GM06990 (cell line): ENCODE measurements at regions not wholly inside any gene's neighbourhood (a gene's known extent, or its start where the extent isn't known, plus 50 kb on each side); places are given as distances from the start of the nearest gene placed in this dataset.

Source experiments
- DNase-seq: peaks from one replicate; pipeline ENCODE4 v3.0.0-alpha.2; 2011; ENCODE audit not compliant: insufficient read length; ENCODE audit errors: extremely low read depth
- H3K27me3 ChIP-seq: replicated peaks from 2 replicates; pipeline ENCODE4 v1.6.0; 2011; ENCODE audit warnings: low read length; ENCODE audit not compliant: control insufficient read depth, insufficient read depth
- H3K36me3 ChIP-seq: 2 replicates; pipeline ENCODE4 v1.5.1; 2011; ENCODE audit warnings: low read length; ENCODE audit not compliant: control insufficient read depth, insufficient read depth
- H3K4me3 ChIP-seq: replicated peaks from 2 replicates; pipeline ENCODE4 v1.5.1; 2011; ENCODE audit warnings: low read depth, mild to moderate bottlenecking, control low read depth, low read length
- TF ChIP-seq, protein P1 (sequence below): IDR thresholded peaks from 2 replicates; pipeline ENCODE4 v1.5.1; 2011; ENCODE audit warnings: low read length, control low read depth, mild to moderate bottlenecking, inconsistent platforms; ENCODE audit not compliant: insufficient read depth, poor library complexity, severe bottlenecking

DNA sequence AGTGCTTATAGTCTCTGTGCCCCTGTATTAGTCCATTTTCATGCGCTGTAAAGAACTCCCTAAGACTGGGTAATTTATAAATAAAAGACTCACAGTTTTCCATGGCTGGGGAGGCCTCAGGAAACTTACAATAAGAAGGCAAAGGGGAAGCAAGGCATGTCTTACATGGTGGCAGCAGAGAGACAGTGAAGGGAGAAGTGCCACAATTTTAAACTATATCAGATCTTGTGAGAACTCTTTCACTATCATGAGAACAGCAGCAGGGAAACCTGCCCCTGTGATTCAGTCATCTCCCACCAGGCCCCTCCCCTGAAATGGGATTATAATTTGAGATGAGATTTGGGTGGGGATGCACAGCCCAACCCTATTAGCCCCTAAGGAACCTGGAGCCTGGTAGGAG, 243.2 kb downstream of the EDEM1 start:
- no peaks in the 10 kb centered on the region for H3K27me3 ChIP-seq
- H3K4me3 ChIP-seq: no peak overlapping the region
- TF ChIP-seq, protein P1, sequence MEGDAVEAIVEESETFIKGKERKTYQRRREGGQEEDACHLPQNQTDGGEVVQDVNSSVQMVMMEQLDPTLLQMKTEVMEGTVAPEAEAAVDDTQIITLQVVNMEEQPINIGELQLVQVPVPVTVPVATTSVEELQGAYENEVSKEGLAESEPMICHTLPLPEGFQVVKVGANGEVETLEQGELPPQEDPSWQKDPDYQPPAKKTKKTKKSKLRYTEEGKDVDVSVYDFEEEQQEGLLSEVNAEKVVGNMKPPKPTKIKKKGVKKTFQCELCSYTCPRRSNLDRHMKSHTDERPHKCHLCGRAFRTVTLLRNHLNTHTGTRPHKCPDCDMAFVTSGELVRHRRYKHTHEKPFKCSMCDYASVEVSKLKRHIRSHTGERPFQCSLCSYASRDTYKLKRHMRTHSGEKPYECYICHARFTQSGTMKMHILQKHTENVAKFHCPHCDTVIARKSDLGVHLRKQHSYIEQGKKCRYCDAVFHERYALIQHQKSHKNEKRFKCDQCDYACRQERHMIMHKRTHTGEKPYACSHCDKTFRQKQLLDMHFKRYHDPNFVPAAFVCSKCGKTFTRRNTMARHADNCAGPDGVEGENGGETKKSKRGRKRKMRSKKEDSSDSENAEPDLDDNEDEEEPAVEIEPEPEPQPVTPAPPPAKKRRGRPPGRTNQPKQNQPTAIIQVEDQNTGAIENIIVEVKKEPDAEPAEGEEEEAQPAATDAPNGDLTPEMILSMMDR: no peak
- DNase-seq: no peak
- no peaks in the 10 kb centered on the region for H3K36me3 ChIP-seq

DNA sequence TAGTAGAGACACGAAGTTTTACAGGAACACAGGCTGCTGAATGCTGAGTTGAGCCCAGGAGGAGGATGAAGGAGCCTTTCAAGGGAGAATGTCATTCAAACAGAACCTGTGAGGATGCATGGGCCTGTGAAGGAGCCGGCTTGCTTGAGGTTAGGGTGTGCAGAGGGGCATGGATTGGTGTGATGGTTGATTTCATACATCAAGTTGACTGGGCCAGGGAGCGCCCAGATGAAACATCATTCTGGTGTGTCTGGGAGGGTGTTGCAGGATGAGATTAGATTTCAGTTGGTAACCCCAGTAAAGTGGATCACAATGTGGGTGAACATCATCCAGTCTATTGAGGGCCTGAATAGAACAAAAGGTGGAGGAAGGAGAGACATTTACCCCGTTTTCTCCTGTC, 243.6 kb downstream of the EDEM1 start:
- TF ChIP-seq, protein P1: no peak
- H3K27me3 ChIP-seq: no peaks in the 10 kb centered on the region
- H3K36me3 ChIP-seq: no peaks in the 10 kb centered on the region
- no peak for DNase-seq
- no peak overlapping the region for H3K4me3 ChIP-seq

DNA sequence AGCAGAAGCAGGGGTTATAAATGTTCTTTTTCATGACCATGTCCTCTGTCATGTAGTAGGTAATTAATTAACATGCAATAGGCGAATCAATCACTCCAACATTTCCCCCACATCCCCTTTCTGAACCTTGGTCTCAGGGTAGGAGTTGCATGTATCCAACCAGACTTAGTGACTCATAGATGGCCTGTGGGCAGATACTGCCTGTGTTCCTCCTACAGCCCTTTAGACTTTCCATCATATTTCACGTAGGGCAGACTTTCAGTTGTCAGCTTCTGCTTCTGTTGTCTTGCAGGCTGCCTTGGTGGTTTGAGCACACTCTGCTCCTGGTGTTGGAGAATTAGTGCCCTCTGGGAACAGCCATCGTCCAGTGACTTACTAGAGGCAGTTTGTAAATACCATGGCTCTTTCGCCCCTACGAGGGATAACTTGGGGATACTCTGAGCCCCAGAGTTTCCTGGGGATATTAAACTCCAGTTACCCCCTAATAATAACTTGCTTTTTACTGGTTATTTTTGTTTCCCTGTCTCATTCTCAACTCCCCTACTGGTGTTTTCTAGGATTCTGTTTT, 244.4 kb downstream of the EDEM1 start:
- no peak for DNase-seq
- TF ChIP-seq, protein P1: no peak
- Histone ChIP-seq H3K36me3 (no peaks in the 10 kb centered on the region), H3K4me3 (no peak overlapping the region), H3K27me3 (no peaks in the 10 kb centered on the region)

DNA sequence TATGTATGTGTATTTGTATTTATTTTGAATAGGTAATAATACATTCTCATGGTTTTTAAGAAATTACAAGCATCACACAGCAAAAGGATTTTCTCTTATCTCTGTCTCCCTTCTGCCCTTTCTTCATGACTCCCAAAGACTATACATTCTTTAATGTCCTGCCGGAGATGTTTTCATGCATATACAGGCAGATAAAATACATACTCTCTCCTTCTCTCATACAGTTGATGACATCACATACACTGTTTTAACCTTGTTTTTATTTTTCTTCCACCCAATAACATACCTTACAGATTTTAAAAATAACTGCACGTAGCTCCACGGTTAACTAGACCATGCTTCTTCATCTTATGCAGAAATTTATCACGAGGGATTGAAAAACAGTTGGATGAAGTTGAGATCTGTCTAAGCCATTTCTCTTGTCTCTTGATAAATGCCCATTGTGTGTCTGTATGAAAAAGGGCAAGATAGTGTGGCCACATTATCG, 249.8 kb downstream of the EDEM1 start:
- TF ChIP-seq, protein P1: no peak
- no peaks in the 10 kb centered on the region for H3K36me3 ChIP-seq
- H3K4me3 ChIP-seq: no peak overlapping the region
- no peak for DNase-seq
- H3K27me3 ChIP-seq: no peaks in the 10 kb centered on the region

- TF ChIP-seq, protein P1: no peak
- no peaks in the 10 kb centered on the region for H3K36me3 ChIP-seq
- no peak overlapping the region for H3K4me3 ChIP-seq
- no peaks in the 10 kb centered on the region for H3K27me3 ChIP-seq
- no peak for DNase-seq
These were observed 250.3 kb downstream of the EDEM1 start for GRCh38 chr3:5437783-5438323.
